ENCODE measurements at regions not wholly inside any gene's neighbourhood (a gene's known extent, or its start where the extent isn't known, plus 50 kb on each side); places are given as distances from the start of the nearest gene placed in this dataset.

DNA sequence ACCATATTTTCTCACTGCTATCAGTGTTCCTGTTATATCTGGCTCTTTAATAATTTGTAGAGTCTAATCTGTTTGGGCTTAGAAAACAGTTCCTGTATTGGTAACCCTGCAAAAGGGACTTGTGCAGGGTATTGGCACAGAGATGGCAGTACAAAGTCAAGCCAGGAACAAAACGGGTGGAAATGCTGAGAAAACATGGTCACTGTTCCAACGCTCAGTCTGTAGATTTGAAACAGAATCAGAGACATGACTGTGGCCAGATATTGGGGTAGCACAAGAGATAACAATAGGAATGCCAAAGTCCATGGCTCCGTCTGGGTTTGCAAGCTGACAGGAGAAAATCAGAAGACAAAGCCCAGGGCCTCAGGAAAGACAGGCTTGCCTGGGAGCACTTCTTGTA lies 290.7 kb upstream of the PDE3A start:
- no peak for TF ChIP-seq POLR2A (IDR thresholded peaks at IDR 0.05)
- TF ChIP-seq, protein P1, sequence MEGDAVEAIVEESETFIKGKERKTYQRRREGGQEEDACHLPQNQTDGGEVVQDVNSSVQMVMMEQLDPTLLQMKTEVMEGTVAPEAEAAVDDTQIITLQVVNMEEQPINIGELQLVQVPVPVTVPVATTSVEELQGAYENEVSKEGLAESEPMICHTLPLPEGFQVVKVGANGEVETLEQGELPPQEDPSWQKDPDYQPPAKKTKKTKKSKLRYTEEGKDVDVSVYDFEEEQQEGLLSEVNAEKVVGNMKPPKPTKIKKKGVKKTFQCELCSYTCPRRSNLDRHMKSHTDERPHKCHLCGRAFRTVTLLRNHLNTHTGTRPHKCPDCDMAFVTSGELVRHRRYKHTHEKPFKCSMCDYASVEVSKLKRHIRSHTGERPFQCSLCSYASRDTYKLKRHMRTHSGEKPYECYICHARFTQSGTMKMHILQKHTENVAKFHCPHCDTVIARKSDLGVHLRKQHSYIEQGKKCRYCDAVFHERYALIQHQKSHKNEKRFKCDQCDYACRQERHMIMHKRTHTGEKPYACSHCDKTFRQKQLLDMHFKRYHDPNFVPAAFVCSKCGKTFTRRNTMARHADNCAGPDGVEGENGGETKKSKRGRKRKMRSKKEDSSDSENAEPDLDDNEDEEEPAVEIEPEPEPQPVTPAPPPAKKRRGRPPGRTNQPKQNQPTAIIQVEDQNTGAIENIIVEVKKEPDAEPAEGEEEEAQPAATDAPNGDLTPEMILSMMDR (IDR thresholded peaks at IDR 0.05): no peak
